ENCODE measurements at regions not wholly inside any gene's neighbourhood (a gene's known extent, or its start where the extent isn't known, plus 50 kb on each side); places are given as distances from the start of the nearest gene placed in this dataset.

DNA sequence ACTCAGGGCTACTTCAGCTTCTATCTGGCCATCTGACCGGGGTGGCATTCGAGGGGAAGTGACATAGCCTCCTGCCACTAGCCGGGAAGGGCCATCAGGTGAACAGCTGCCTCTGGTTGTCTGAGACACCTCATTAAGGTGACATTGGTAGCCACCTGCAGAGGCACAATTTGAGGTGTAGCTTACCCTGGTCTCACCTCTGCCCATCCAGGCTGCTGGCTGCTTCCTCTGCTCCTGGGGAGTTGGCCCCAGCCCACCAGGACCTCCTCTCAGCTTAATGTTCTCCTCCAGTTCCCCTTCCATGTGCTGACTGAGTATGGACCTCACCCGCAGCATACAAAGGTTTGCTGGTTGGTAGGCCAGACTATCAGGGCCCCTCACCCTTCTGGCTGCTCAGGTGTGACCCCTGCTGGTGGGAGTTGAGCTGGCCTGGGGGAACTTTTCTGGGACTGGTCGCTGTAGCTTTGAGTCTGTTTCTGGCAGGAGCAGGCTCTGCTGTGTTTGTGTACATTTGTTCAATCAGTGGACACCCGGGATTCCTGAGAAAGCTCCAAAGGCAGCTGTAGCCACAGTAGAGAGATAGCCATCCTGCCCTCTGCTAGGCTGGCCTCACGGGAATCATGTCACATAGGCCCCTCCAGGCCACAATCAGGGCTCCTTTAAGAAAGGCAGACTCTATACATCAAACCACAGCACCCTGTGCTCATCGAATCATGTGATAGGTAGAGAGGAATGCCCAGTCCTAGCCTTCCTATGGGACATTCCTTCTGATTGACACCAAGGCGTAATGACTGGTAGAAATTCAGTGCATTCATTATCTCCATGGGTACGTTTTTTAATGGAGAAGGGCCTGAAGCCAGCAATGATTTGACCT is 295.1 kb upstream of the PLET1 start:
- TF ChIP-seq, protein P1, sequence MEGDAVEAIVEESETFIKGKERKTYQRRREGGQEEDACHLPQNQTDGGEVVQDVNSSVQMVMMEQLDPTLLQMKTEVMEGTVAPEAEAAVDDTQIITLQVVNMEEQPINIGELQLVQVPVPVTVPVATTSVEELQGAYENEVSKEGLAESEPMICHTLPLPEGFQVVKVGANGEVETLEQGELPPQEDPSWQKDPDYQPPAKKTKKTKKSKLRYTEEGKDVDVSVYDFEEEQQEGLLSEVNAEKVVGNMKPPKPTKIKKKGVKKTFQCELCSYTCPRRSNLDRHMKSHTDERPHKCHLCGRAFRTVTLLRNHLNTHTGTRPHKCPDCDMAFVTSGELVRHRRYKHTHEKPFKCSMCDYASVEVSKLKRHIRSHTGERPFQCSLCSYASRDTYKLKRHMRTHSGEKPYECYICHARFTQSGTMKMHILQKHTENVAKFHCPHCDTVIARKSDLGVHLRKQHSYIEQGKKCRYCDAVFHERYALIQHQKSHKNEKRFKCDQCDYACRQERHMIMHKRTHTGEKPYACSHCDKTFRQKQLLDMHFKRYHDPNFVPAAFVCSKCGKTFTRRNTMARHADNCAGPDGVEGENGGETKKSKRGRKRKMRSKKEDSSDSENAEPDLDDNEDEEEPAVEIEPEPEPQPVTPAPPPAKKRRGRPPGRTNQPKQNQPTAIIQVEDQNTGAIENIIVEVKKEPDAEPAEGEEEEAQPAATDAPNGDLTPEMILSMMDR (IDR thresholded peaks at IDR 0.05; ENCODE audit: borderline replicate concordance, insufficient read depth, low read depth, low read length): peak; percentile 84
- no peak overlapping the region for H3K4me3 ChIP-seq (ENCODE audit: low read depth, low read length)

DNA sequence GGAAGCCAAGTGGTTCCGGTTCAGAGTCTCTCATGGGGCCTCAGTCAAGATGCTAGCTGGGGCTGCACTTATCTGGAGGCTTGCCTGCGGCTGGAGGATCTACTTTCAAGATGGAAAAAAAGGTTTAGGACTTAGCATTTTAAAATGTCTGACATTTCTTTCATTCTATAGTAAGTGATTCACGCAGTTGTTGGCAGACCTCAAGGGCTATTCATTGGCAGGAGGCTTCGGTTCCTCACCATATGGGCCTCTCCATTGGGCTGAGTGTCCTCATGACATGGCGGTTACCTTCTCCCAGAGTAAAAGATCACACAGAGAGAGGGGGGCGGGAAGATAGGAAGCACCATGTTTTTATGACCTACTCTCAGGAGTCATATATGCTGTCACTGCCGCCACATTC is 298.0 kb upstream of the PLET1 start:
- H3K4me3 ChIP-seq (ENCODE audit: low read depth, low read length): no peak overlapping the region
- TF ChIP-seq, protein P1 (IDR thresholded peaks at IDR 0.05; ENCODE audit: borderline replicate concordance, insufficient read depth, low read depth, low read length): no peak

DNA sequence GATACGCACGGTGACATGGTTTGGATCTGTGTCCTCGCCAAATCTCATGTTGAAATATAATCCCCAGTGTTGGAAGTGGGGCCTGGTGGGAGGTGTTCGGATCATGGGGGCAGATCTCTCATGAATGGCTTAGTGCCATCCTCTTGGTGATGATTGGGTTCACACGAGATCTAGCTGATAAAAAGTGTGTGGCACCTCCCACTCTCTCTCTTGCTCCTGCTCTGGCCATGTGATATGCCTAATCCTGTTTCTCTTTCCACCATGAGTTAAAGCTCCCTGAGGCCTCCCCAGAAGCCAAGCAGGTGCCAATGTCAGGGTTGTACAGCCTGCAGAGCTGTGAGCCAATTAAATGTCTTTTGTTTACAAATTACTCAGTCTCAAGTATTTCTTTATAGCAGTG is 303.1 kb upstream of the PLET1 start:
- TF ChIP-seq, protein P1 (IDR thresholded peaks at IDR 0.05; ENCODE audit: borderline replicate concordance, insufficient read depth, low read depth, low read length): no peak

DNA sequence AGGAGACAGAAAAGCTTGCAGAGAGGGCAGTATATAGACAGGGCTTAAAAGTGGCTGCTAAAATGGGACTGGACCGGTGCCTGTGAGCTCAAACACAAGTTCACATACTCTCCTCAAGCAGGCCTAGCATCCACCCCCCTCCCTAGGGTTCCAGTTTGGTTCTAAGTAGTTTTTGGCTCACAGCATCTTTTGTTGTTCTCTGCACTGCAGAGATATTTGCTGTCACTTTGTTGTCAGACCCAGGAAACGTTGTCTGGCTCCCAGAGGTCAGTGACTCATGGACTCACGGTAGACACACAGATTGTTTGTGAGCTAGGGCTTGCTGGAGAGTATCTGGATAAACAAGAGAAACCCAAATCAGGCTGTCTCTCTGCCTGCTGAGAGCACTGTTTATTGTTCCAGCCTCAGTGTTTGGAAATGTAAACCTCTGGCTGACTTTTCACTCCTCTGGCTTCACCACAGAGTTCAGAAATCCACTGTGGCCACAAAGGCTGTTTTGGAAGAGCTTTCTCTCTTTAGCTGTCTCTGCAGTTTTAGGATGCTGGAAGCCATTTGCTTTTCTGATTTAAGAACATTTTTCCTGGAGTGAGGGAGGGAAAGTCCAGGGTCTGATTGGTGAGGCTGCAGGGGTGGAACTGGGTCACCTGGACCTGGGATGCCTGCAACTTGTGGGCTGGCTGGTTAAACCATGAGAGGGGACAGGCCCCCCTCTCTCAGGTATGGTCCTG is 303.7 kb upstream of the PLET1 start:
- no peak overlapping the region for H3K4me3 ChIP-seq (ENCODE audit: low read depth, low read length)
- TF ChIP-seq, protein P1 (IDR thresholded peaks at IDR 0.05; ENCODE audit: borderline replicate concordance, insufficient read depth, low read depth, low read length): no peak

More for the DNA sequence above, 303.1 kb upstream of the PLET1 start:
- no peak overlapping the region for H3K4me3 ChIP-seq (ENCODE audit: low read depth, low read length)

DNA sequence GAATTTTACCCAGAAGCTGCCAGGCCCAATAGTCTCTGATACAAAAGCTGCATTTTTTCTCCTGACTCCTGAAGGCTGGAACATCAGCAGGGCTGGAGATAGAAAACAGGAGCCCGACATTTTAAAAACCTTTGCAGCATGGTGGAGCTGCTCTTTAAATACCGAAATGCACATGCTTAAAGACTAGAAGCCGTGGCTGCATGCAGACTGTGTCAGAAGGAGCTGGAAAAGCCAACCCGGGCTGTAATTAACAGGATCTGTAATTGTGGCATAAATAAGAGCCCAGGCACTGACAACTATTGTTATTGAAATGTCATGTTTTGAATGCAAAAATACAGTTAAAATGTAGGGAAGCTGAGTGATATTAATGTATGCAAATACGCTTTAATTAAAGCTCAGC is 304.9 kb upstream of the PLET1 start:
- no peak overlapping the region for H3K4me3 ChIP-seq (ENCODE audit: low read depth, low read length)
- TF ChIP-seq, protein P1 (IDR thresholded peaks at IDR 0.05; ENCODE audit: borderline replicate concordance, insufficient read depth, low read depth, low read length): no peak

DNA sequence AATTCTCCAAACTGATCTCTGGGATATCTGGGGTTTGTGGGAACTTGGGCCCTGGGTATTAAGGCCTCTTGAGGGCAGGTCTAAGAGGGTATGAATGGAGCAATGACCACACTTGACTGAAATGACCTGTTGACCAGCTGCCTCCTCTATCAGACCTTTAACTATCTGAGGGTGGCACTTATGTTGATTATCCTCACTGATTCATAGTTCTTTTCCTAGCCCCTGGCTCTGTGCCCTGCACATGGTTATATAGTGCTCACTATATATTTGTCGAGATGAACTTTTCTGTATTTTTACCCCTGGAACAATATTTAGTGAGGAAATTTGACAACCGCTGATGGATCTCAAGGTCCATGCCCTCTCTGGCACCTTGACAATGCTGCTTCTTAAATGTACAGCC is 305.5 kb upstream of the PLET1 start:
- TF ChIP-seq, protein P1 (IDR thresholded peaks at IDR 0.05; ENCODE audit: borderline replicate concordance, insufficient read depth, low read depth, low read length): no peak
- no peak overlapping the region for H3K4me3 ChIP-seq (ENCODE audit: low read depth, low read length)
